Keratinocyte (primary cell): ENCODE measurements at regions not wholly inside any gene's neighbourhood (a gene's known extent, or its start where the extent isn't known, plus 50 kb on each side); places are given as distances from the start of the nearest gene placed in this dataset.

Experiments used
- CTCF ChIP-seq, 3 experiments: IDR thresholded peaks in 1 of 3; conservative IDR thresholded peaks in 1 of 3; optimal IDR thresholded peaks in 1 of 3; 2 replicates in 2 of 3; 3 replicates in 1 of 3; pipeline versions ENCODE3 to v1.5.1; 2011; ENCODE audit warnings: low read length in 3 of 3, mild to moderate bottlenecking in 3 of 3, moderate library complexity in 2 of 3, control low read depth in 1 of 3, inconsistent platforms in 1 of 3; ENCODE audit not compliant: insufficient read depth in 2 of 3; ENCODE audit errors: extremely low read depth in 1 of 3
- EZH2 ChIP-seq: IDR thresholded peaks from one replicate; pipeline ENCODE4 v1.6.1; 2012; ENCODE audit warnings: inconsistent platforms, mild to moderate bottlenecking, low read length, moderate library complexity

- no peak for TF ChIP-seq CTCF (optimal IDR thresholded peaks at IDR 0.05 in 1 of 3, IDR thresholded peaks at IDR 0.05 in 1 of 3, conservative IDR thresholded peaks at IDR 0.05 in 1 of 3; ENCODE audit: extremely low read depth in 1 of 3, insufficient read depth in 2 of 3, low read length in 3 of 3)
- TF ChIP-seq EZH2 = no peak
Observed at GRCh38 chr3:194251461-194251860, 99.7 kb downstream of the CPN2 start.
